IMR-90 (cell line): ENCODE measurements at regions not wholly inside any gene's neighbourhood (a gene's known extent, or its start where the extent isn't known, plus 50 kb on each side); places are given as distances from the start of the nearest gene placed in this dataset.

Experiments used
- ATAC-seq: fragments of 200-7000 bp; cut with Tn5 transposase; 2 replicates; pipeline ENCODE4 v1.9.1; 2020; ENCODE audit warnings: low read depth, mild to moderate bottlenecking, moderate library complexity
- BruUV-seq: library from RNA; stranded (reverse); fragments of 400-500 nt; replicated peaks from 2 replicates; lab custom pipeline; 2021; lab: Mats Ljungman, UMichigan
- CTCF ChIA-PET: fragments of 300-600 bp; formaldehyde crosslinking; extraction: SDS; loops from one replicate; lab custom pipeline; 2021; ENCODE audit warnings: antibody characterized with exemption; lab: Yijun Ruan, JAX
- POLR2A ChIA-PET: fragments of 300-600 bp; sonication (Branson Sonifier 250); formaldehyde crosslinking; loops from one replicate; lab custom pipeline; 2022; ENCODE audit warnings: antibody characterized with exemption; ENCODE audit not compliant: unreplicated experiment; lab: Charles Lee
- DNase-seq: peaks from one replicate; pipeline ENCODE4 v3.0.0; 2013
- H2AFZ ChIP-seq: replicated peaks from 2 replicates; pipeline ENCODE3; 2013; ENCODE audit warnings: low read length, mild to moderate bottlenecking; ENCODE audit not compliant: poor library complexity
- H2AK5ac ChIP-seq: 2 replicates; pipeline ENCODE4 v1.6.1; 2013; ENCODE audit warnings: low read depth, low read length, inconsistent platforms
- H2AK9ac ChIP-seq: replicated peaks from 2 replicates; pipeline ENCODE3; 2013; ENCODE audit warnings: mild to moderate bottlenecking, low read depth, low read length, moderate library complexity; ENCODE audit not compliant: poor library complexity
- H2BK120ac ChIP-seq: 2 replicates; pipeline ENCODE4 v1.6.1; 2013; ENCODE audit warnings: low read depth, low read length, inconsistent platforms
- H2BK15ac ChIP-seq: 3 replicates; pipeline ENCODE4 v1.6.1; 2013; ENCODE audit warnings: low read depth, low read length, inconsistent platforms
- H2BK20ac ChIP-seq: 2 replicates; pipeline ENCODE4 v1.6.1; 2013; ENCODE audit warnings: low read depth, mild to moderate bottlenecking, inconsistent platforms, low read length, moderate library complexity
- H2BK5ac ChIP-seq: 2 replicates; pipeline ENCODE4 v1.6.1; 2013; ENCODE audit warnings: mild to moderate bottlenecking, low read depth, low read length, inconsistent platforms; ENCODE audit not compliant: poor library complexity, severe bottlenecking
- H3K14ac ChIP-seq: replicated peaks from 2 replicates; pipeline ENCODE4 v1.6.1; 2013; ENCODE audit warnings: low read depth, low read length, inconsistent platforms
- H3K18ac ChIP-seq: 2 replicates; pipeline ENCODE4 v1.6.1; 2013; ENCODE audit warnings: low read depth, low read length, control low read depth
- H3K23ac ChIP-seq: 2 replicates; pipeline ENCODE4 v1.6.1; 2013; ENCODE audit warnings: low read depth, low read length, inconsistent platforms
- H3K27ac ChIP-seq: 2 replicates; pipeline ENCODE4 v1.5.1; 2013; ENCODE audit warnings: mild to moderate bottlenecking, control low read depth, low read length; ENCODE audit not compliant: insufficient read depth
- H3K27me3 ChIP-seq: 2 replicates; pipeline ENCODE4 v1.6.1; 2013; ENCODE audit warnings: low read length; ENCODE audit not compliant: control insufficient read depth, insufficient read depth
- H3K36me3 ChIP-seq: 2 replicates; pipeline ENCODE4 v1.6.1; 2013; ENCODE audit warnings: low read length, mixed read lengths; ENCODE audit not compliant: control insufficient read depth, insufficient read depth
- H3K4ac ChIP-seq: 2 replicates; pipeline ENCODE4 v1.6.1; 2013; ENCODE audit warnings: low read depth, low read length, inconsistent platforms
- H3K4me1 ChIP-seq: 2 replicates; pipeline ENCODE4 v1.6.1; 2013; ENCODE audit warnings: low read length, mixed read lengths; ENCODE audit not compliant: control insufficient read depth, insufficient read depth
- H3K4me2 ChIP-seq: 2 replicates; pipeline ENCODE4 v1.6.1; 2013; ENCODE audit warnings: low read depth, mild to moderate bottlenecking, control low read depth, low read length, moderate library complexity
- H3K4me3 ChIP-seq: 2 replicates; pipeline ENCODE4 v1.5.1; 2013; ENCODE audit warnings: low read depth, mild to moderate bottlenecking, control low read depth, low read length, moderate library complexity; ENCODE audit not compliant: insufficient read depth
- H3K56ac ChIP-seq: 2 replicates; pipeline ENCODE4 v1.6.1; 2013; ENCODE audit warnings: low read length, inconsistent platforms; ENCODE audit not compliant: insufficient read depth; ENCODE audit errors: extremely low read depth
- H3K79me1 ChIP-seq, 2 experiments: 2 replicates each; pipeline ENCODE4 v1.6.1; 2013; ENCODE audit warnings: low read length in 2 of 2, inconsistent platforms in 1 of 2, low read depth in 1 of 2
- H3K9ac ChIP-seq: 2 replicates; pipeline ENCODE4 v1.6.1; 2013; ENCODE audit warnings: low read depth, low read length, control low read depth
- H3K9me1 ChIP-seq: 2 replicates; pipeline ENCODE4 v1.6.1; 2013; ENCODE audit warnings: low read length, inconsistent platforms; ENCODE audit not compliant: insufficient read depth
- H3K9me3 ChIP-seq: 2 replicates; pipeline ENCODE4 v1.6.1; 2013; ENCODE audit warnings: low read length; ENCODE audit not compliant: control insufficient read depth, insufficient read depth
- H4K20me1 ChIP-seq: 2 replicates; pipeline ENCODE4 v1.6.1; 2013; ENCODE audit warnings: low read length, inconsistent platforms; ENCODE audit not compliant: insufficient read depth
- H4K5ac ChIP-seq: 2 replicates; pipeline ENCODE4 v1.6.1; 2013; ENCODE audit warnings: mild to moderate bottlenecking, low read depth, low read length, control low read depth
- H4K8ac ChIP-seq, 2 experiments: 2 replicates each; pipeline ENCODE4 v1.6.1; 2013; ENCODE audit warnings: low read depth in 2 of 2, low read length in 2 of 2, control low read depth in 1 of 2, inconsistent platforms in 1 of 2
- H4K91ac ChIP-seq: 2 replicates; pipeline ENCODE4 v1.6.1; 2013; ENCODE audit warnings: low read depth, low read length, inconsistent platforms; ENCODE audit not compliant: insufficient read depth
- BHLHE40 ChIP-seq: fragments of 150-350 bp; IDR thresholded peaks from 2 replicates; pipeline ENCODE4 v1.6.1; 2016; ENCODE audit warnings: mild to moderate bottlenecking, low read depth, low read length
- CEBPB ChIP-seq: IDR thresholded peaks from 2 replicates; pipeline ENCODE4 v1.6.1; 2012; ENCODE audit warnings: low read depth, low read length, improper control_type of control experiment
- CHD1 ChIP-seq: IDR thresholded peaks from 2 replicates; pipeline ENCODE4 v1.6.1; 2012; ENCODE audit warnings: low read depth, low read length, improper control_type of control experiment
- CTCF ChIP-seq: conservative IDR thresholded peaks from 2 replicates; pipeline ENCODE4 v1.5.1; 2012; ENCODE audit warnings: mild to moderate bottlenecking, low read depth, low read length, improper control_type of control experiment
- ELK1 ChIP-seq: fragments of 150-350 bp; IDR thresholded peaks from 2 replicates; pipeline ENCODE4 v1.6.1; 2016; ENCODE audit warnings: low read depth, mild to moderate bottlenecking, low read length, moderate library complexity, borderline replicate concordance
- FOS ChIP-seq: fragments of 150-350 bp; IDR thresholded peaks from 2 replicates; pipeline ENCODE4 v1.6.1; 2016; ENCODE audit warnings: low read depth, low read length
- MAFK ChIP-seq: IDR thresholded peaks from 2 replicates; pipeline ENCODE4 v1.6.1; 2012; ENCODE audit warnings: low read depth, low read length, improper control_type of control experiment
- MAZ ChIP-seq: IDR thresholded peaks from 2 replicates; pipeline ENCODE4 v1.6.1; 2012; ENCODE audit warnings: low read depth, mild to moderate bottlenecking, low read length, improper control_type of control experiment, moderate library complexity, borderline replicate concordance
- MXI1 ChIP-seq: IDR thresholded peaks from 2 replicates; pipeline ENCODE4 v1.6.1; 2012; ENCODE audit warnings: low read depth, mild to moderate bottlenecking, low read length, moderate library complexity, borderline replicate concordance
- NFE2L2 ChIP-seq: fragments of 150-350 bp; IDR thresholded peaks from 2 replicates; pipeline ENCODE4 v1.6.1; 2016; ENCODE audit warnings: low read depth, mild to moderate bottlenecking, low read length
- POLR2A ChIP-seq: IDR thresholded peaks from 2 replicates; pipeline ENCODE4 v1.6.1; 2012; ENCODE audit warnings: mild to moderate bottlenecking, low read depth, low read length
- RAD21 ChIP-seq: IDR thresholded peaks from 2 replicates; pipeline ENCODE4 v1.6.1; 2012; ENCODE audit warnings: low read length, improper control_type of control experiment
- RCOR1 ChIP-seq: IDR thresholded peaks from 2 replicates; pipeline ENCODE4 v1.6.1; 2012; ENCODE audit warnings: mild to moderate bottlenecking, low read length, improper control_type of control experiment; ENCODE audit not compliant: insufficient replicate concordance
- RFX5 ChIP-seq: IDR thresholded peaks from 2 replicates; pipeline ENCODE4 v1.8.0; 2012; ENCODE audit warnings: low read depth, mild to moderate bottlenecking, low read length, moderate library complexity
- SMC3 ChIP-seq: fragments of 150-350 bp; IDR thresholded peaks from 2 replicates; pipeline ENCODE4 v1.6.1; 2016; ENCODE audit warnings: low read depth, mild to moderate bottlenecking, antibody characterized with exemption, low read length, moderate library complexity
- USF2 ChIP-seq: fragments of 150-350 bp; IDR thresholded peaks from 2 replicates; pipeline ENCODE4 v1.6.1; 2017; ENCODE audit warnings: mild to moderate bottlenecking, antibody characterized with exemption, low read length, low read depth
- WGBS, 2 experiments: methylation state at CpG; one replicate each; pipeline versions ENCODE4 v1.1.5 to v1.1.7; 2013; ENCODE audit warnings: missing lambda C conversion rate in 2 of 2; ENCODE audit not compliant: insufficient read length in 1 of 2; ENCODE audit errors: extremely low coverage in 2 of 2; 5-methylcytosine and 5-hydroxymethylcytosine counted together
- dilution Hi-C: fragments of 300-500 bp; cut with HindIII; formaldehyde crosslinking; loops from one replicate; pipeline ENCODE4 v1.14.3; 2018; ENCODE audit warnings: low sequenced_read_pairs; ENCODE audit not compliant: unreplicated experiment
- in situ Hi-C: fragments of 300-500 bp; cut with MboI; formaldehyde crosslinking; loops from 3 replicates; pipeline ENCODE4 v1.14.3; 2019; ENCODE audit warnings: low sequenced_read_pairs, inconsistent platforms, mixed read lengths
- intact Hi-C: fragments of 100-400 bp; cut with micrococcal nuclease; formaldehyde crosslinking; loops from 2 replicates; pipeline ENCODE4 v1.10.0; 2022

- H2AFZ ChIP-seq = no peak overlapping the region
- no peak overlapping the region for H2BK15ac ChIP-seq
- H2BK5ac ChIP-seq = no peak overlapping the region
- H4K8ac ChIP-seq = no peak overlapping the region
- no CpG with 5 or more reads among the region's 1 CpG for WGBS, 2 experiments
- no peaks in the 10 kb centered on the region for H3K79me1 ChIP-seq
- DNase-seq (no peak), ATAC-seq (no peak)
- no peaks in the 10 kb centered on the region for H3K27me3 ChIP-seq
- H3K9ac ChIP-seq = no peak overlapping the region
- no peak overlapping the region for H3K56ac ChIP-seq
- no peak overlapping the region for H4K91ac ChIP-seq
- no peak overlapping the region for H3K18ac ChIP-seq
- H3K36me3 ChIP-seq = no peaks in the 10 kb centered on the region
- no TSS peak for BruUV-seq
- H3K4me3 ChIP-seq = no peak overlapping the region
- H3K14ac ChIP-seq = no peak overlapping the region
- CTCF ChIA-PET = no interaction called here
- dilution Hi-C loops (no loop called here), intact Hi-C loops (no loop called here), in situ Hi-C loops (no loop called here)
- no peak overlapping the region for H3K4me2 ChIP-seq
- no peak overlapping the region for H2AK5ac ChIP-seq
- H4K5ac ChIP-seq = no peak overlapping the region
- H2BK20ac ChIP-seq = no peak overlapping the region
- no peak overlapping the region for H2BK120ac ChIP-seq
- no peaks in the 10 kb centered on the region for H3K4me1 ChIP-seq
- POLR2A ChIA-PET = no interaction called here
- no peak overlapping the region for H3K4ac ChIP-seq
- H3K9me3 ChIP-seq = no peaks in the 10 kb centered on the region
- no peaks in the 10 kb centered on the region for H4K20me1 ChIP-seq
- no peaks in the 10 kb centered on the region for H3K9me1 ChIP-seq
- no peak overlapping the region for H3K23ac ChIP-seq
- no peak overlapping the region for H2AK9ac ChIP-seq
- no peak overlapping the region for H3K27ac ChIP-seq
- no peak for TF ChIP-seq CEBPB
- no peak for TF ChIP-seq RFX5
- TF ChIP-seq FOS = no peak
- no peak for TF ChIP-seq CHD1
- no peak for TF ChIP-seq MAFK
- TF ChIP-seq ELK1 = no peak
- TF ChIP-seq NFE2L2 = no peak
- TF ChIP-seq BHLHE40 = no peak
- TF ChIP-seq CTCF = no peak
- no peak for TF ChIP-seq RCOR1
- no peak for TF ChIP-seq USF2
- no peak for TF ChIP-seq RAD21
- no peak for TF ChIP-seq SMC3
- no peak for TF ChIP-seq MXI1
- TF ChIP-seq MAZ = no peak
- no peak for TF ChIP-seq POLR2A
Measured at GRCh38 chr15:57895291-57895690, 170.2 kb downstream of the ALDH1A2 start.
